GM21723 (cell line): ENCODE measurements at regions not wholly inside any gene's neighbourhood (a gene's known extent, or its start where the extent isn't known, plus 50 kb on each side); places are given as distances from the start of the nearest gene placed in this dataset.

ENCODE experiments used
- ATAC-seq: cut with Tn5 transposase; IDR thresholded peaks from one replicate; pipeline ENCODE4 v1.9.1; 2021; ENCODE audit warnings: mild to moderate bottlenecking, moderate library complexity; ENCODE audit not compliant: unreplicated experiment

DNA sequence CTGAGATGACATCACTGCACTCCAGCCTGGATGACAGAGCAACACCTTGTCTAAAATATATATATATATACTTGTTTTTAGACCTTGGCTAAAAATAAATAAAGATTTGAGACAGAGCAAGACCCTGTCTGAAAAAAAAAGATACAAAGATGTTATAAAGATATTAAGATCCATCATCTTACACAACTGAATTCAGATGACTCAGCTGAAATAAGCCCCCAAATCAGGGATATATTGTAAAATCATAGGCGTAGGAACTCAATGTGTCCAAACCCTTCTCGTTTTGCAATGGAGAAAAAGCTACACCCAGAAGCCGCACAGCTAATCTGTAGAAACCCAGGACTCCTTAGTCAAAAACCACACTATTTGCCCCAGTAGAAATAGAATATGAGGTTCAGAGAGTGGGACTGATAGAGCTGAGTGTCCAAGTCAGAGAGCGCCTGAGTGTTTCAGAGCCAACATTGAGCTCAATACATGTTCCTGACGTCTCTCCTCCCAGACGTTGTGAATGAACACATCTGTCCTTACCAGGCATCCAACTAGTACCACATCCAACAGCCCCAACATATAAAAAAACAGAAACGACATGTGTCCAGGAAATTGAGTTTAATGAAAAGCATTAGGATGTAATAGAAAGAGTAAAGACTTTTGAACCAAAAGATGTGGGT, 207.9 kb upstream of the BLID start:
- ATAC-seq, result no peak

DNA sequence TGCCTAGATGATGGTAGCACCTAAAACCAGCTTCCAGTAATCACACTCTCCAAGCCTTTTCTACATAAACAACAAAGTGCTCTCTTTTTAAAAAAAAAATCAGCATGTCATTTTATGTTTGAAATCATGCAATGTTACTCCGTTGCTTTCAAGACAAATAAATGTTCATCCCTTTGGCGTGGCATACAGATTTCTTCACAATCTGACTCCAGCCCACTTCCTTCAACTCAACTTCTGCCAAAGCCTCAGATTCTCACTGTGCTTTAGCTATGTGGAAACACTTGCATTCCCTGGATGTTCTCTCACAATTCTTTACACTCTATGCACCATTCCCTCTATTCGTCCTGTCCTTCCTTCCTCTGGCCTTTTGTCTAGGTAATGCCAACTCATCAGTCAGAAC, 206.3 kb upstream of the BLID start:
- no peak for ATAC-seq

DNA sequence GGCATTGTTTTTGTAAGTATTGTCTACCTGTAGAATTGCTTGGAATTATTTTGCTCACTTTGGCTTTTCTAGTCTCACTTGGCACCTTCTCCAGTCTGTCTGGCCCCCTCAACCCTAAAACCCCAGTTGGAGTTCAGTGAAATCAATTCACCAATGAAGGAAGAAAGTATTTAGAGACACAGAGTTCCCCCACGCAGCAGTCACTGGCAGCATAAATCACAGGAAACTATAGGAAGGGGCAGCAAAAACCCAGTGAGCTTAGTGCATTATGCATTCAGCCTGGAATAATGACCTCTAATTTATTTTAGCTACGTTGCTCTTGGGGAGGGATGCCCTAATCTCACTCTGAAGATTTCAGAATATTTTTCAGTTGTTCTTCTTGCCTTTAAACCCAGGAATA, 204.7 kb upstream of the BLID start:
- ATAC-seq, result no peak

DNA sequence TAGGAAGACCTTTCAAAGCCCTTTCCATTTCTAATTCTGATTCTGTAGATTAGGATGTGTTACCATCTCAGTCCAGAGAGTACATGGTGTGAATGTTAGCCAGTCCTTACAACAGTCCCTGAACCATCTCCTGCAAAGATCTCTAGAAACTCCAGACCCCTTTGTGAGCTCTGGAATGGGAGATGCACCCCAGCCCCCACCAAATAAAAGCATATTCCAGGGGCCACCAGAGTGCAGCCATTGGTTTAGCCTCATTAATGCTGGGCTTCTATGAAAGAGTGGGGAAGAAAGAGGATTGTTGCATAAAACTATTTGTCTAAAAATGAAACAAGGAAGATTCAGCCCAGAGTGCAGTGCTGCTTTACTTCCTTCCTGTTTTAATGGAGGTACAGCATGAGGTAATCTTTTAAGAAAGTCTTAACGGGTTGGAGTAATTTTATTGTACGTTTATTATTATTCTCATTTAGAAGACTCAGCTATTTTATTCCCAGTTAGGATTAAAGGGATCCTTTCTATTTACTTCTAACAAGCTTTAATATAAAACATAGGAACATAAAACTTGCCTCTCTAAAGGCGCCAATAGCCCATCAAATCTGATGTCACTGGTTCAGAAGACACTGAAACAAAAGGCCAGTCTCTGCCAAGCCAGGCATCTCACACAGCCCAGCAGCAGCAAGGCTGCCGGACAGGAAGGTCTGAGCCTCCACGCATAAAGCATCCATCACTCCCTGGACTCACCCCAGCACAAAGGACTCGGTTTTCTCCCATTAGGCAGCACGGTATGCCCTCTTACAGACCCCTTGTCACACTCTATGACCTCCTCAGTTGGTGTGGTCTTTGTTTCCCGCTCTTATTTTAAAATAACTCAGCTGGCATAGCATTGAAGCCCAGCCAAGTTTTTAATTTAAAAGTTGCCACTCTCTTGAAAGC, 203.9 kb upstream of the BLID start:
- ATAC-seq, result no peak

DNA sequence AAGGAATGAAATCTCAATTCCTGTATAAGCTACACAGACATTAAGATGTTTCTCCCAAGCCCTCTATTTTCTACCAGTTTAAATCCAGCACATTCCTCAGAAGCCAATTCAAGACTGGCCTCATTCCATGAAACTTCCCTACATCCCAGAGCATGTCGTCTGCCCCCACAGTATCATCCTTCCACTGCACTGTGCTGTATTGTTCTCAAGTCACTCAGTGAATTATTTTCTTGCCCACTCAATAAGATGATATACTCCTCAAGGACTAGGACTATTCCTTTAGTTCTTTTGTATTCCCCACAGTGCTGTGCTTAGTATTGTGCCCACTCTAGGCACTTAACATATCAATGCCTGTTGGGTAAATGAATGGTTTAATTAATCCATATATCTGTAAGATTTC, 203.1 kb upstream of the BLID start:
- no peak for ATAC-seq

DNA sequence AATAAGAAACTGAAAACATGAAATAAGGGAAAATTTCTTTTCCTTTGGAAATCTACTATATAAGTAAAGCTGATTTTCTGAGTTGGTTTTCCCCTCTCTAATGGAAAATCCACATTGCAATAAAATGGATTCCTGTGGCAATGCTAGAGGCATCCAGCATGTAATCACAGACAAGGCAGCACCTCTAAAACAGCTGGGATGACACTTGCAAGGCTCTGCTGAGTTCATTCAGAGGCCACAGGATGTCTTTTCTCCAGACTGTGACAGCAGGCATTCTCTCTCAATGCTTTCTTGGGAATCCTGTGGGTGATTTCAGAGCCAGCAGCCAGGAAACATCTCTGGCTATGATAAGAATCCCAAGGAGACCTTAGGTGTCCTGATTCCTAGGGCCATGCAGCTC, 201.3 kb upstream of the BLID start:
- no peak for ATAC-seq

DNA sequence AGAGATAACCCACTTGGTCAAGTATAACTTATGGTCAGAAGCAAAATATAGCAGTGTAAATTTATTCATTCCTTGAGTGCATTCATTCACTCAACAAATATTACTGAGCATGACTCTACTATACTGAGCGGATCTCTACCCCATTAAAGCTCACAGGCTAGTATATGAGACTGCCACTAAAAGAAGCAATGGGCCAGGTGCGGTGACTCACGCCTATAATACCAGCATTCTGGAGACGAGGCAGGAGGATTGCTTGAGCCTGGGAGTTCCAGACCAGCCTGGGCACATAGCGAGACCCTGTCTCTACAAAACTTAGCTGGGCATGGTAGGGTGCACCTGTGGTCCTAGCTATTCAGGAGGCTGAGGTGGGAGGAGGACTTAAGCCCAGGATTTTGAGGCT, 197.6 kb upstream of the BLID start:
- no peak for ATAC-seq

DNA sequence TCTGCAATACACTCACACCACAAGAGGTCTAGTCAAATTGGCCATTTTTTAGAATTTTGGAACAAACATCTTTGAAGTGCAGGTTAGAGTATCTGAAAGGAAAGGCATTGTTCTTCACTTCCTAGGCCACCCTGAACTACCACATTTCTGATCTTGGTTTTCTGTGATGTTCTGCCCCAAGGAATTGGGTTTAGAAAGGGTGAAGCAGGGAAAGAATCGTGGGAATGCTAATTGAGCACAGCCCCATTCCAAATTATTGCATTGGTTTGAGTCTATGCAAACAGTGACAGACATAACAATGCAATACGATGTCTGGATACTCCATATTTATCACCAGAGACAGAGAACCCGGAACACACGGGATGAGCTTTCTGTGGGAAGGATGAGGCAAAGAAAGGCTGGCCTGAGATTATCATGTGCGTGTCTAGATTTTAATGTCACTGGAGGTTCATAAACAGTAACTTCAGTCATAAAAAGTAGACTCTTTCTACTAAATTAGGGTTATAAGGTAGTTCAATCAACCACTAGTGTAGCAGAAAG, 195.3 kb upstream of the BLID start:
- ATAC-seq, result no peak

DNA sequence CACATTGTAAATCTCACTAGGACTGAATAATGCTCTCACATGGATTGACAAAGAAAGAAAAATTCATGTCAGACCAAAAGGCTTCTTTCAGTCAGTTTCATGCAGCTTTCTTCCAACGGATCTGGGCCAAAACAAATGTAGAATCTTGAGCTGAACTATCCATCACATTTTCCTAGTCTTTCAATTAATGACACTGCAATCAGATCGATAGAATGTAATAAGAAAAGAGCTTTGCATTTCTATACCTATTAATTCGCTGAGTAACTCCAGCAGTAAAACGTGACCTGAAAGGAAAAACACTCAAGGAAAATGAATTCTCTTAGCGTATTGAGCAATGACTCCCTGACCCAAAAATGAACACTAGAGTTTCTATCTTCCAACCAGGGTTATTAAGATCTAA, 194.8 kb upstream of the BLID start:
- no peak for ATAC-seq

DNA sequence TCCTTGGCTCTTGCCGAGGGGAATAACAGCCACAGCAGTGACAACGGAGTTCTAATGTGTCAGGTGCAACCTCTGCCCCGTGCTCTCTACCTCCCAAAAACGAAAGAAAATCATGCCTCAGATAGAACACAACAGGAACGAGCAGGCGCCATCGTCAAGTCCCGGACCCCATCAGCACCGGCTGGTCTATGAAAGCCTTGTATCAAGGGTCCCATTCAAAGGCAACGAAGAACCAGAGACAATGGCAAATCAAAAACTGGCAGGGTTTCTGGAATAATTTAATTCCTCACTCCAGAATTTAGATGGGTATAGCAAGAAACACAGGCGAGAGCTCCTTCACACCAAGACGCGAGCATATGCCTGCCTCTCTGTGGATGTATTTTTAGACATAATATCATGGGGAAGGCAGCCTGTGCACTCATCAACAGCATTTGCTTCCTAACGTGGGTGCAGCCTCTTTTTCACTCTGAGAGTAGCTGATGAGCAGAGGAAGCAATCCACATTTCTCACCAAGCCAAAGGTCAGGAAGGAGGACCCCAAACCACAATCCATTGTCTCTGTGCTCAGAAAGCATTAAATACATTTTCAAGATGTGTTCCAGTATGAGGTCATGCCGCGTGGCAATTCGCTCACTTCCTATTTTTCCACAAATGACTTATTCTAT, 193.4 kb upstream of the BLID start:
- ATAC-seq, result no peak

DNA sequence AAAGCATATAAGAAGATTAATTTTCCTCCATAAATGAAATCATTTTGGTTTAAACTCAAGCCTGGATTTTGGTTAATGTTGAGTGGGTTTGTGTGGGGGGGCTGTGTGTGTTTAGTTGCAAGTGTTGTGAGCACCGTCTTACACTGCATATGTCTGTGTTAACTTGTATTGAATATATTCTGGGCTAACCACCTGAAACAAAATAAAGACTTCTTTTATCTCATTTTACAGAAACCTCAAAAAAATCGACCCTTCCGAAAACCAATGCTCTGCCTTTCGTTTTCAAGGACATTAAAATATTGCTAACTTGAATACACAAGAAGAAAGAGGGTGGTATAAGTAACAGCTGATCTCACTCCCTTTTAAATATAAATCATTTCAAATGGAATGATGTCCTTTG, 192.2 kb upstream of the BLID start:
- ATAC-seq, result no peak

DNA sequence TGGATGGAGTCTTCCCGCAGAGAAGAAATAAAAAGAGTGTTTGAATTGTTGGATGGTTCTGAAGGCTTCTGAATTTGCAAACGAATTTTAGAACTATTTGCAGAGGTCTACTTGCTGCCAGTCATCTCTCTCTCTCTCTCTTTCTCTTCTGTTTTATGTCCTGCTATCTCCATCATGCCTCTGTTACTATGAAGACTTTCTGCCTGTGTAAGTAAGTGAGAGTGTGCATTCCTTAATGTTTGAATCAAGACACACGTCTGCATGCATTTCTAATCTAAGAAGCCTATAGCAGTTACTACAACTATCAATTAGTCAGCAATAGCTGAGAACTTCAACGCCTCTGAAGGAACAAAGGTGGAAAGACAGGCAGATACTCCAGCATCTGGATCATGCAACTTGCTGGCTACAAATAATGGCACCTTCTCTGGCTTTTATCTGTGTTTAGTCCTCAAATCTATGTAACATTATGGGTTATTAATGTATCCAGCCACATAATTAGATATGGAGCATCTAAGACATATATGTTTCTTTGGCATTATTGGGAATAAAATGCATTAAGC, 191.5 kb upstream of the BLID start:
- no peak for ATAC-seq

DNA sequence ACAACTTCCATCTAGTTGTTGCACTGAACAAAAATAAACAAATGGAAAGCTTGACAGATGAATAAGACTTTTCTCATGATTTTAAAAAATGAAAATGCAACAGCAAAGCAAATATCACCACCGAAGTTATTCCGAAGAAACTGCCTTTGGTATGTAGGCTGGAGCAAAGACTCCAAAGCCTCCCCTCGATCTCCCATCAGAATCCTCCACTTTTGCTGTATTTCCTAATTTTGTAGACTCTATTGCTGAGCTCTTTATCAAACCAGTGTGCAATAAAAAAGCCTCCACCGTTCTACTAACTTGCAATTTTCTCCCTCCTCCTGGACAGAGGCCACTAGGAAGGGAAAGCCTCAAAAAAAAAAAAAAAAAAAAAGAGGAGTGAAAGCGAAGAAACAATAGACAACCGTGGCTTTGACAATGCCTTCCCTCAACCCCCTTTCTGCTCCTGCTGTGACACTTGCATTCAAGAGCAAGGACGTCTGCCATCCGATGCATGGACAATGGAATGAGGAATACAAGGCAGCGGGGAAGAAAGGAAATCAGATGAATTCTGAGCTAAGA, 190.9 kb upstream of the BLID start:
- no peak for ATAC-seq

DNA sequence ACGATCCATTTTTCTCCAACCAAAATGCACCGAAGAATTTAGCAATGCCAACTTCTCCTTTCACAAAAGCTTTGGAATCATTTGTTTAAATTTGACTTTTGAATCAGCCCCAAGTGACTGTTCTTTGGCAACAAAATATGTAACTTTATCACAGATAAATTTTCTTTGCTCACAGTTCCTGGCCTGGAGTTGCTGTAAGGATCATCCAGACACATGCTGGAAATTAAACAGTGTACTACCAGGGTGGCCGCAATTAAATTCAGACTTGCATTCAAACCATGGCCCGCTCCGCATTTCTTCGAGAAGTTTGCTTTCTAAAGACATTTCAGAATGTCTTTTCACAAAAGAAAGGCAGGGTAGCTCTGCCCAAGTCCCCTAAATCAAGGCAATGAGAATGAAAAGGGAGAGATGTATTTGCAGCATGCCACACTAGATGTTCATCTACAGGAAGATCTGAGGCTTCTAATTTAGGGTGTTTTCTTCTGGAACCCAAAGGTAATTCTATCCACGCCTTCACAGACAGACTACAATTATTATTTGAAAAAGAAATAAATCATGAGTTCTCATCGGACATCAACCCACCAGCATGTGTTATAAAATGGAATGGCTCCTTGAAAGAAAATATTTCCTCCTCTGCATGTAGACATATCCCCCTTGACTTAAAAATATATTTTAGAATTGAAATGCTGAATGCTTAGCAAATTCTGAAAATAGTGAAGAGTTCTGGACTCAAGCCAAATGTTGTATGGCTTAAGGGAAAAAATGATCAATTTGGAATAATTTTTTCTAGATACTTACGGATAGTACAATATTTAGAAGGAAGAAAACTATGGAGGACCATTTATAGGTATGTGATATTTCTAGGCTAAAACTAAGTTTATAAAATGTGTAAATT, 189.7 kb upstream of the BLID start:
- no peak for ATAC-seq

DNA sequence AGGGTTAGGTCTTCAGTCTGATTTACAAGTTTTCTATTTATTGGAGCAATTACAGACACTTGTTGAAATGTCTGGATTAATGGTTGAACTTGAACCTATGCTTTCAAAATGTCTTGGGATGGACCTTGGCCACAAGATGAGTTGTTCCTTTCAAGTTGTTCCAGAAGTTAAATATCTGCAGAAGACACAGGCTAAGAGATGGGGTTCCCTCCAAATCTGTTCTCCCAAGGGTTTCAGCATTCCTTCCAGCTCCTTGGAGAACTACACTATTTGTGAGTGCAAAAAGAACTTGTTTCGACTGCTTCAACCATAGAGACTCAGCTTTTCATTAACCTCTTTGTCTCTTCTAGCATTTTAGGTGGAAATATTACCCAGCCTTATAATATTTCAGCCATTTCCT, 189.0 kb upstream of the BLID start:
- no peak for ATAC-seq

DNA sequence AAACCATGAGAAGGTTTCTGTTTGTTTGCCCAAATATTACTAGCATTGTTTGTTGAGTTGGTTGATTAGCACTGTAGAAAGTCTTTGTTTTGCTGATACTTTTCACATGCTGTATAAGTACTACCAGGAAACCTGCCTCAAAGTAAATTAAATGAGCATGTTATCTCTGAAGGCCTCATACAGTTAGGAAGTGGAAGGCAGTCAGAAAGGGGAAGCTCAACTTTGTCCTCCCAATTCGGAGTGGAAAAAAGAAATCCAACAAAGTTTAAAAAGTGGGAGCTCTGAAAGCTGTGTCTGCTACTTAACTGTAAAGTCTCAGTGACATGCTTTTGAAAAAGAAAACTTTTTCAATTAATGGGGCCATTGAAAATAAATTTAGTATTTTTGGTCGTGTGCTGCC, 188.3 kb upstream of the BLID start:
- no peak for ATAC-seq

DNA sequence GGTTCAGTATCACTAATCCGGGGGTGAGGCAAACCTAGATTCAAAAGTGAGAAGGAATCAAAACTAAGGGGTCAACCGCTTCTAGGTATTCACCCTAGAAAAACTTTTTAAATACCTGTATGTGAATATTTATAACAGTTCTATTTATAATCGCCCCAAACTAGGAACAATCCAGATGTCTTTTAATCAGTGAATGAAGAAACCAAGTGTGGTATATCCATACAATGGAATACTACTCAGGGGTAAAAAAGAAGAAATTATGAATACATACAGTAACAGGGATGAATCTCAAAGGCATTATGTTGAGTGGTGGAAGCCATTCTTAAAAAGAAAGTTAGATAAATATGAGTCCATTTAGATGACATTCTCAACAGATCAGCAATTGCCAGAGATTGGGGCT, 178.0 kb upstream of the BLID start:
- ATAC-seq, result no peak

DNA sequence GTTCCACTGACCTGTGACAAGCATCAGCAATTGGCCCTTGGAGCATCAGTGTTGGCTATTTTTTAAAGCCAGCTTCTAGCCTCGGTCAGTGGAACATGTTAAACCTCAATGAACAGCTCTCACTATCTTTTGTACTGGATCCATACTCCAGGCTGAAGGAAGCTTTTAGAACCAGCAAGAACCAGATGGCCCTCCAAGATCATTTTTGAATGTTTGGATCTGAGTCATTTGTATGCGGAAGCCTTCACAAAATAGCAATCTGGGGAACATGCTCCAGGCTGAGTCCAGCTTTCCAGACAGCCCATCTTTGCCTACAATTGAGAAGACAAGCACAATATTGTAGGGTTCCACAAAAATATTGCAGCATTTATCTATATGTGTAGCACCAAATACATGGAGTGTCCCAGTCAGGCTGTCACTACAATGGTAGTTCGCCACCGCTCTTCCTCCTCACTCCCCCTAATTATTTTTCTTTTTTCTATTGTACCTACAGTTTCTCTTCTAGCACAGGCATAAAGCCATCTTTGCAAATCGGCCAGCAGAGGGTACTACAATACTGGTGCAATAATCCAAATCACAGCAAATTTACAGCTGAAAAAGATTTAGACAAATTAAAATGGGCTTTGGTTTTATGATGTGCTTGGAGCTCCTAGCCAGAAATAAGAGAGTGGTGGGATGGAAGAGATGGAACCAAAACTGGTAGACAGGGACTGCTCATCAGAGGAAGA, 177.4 kb upstream of the BLID start:
- no peak for ATAC-seq

DNA sequence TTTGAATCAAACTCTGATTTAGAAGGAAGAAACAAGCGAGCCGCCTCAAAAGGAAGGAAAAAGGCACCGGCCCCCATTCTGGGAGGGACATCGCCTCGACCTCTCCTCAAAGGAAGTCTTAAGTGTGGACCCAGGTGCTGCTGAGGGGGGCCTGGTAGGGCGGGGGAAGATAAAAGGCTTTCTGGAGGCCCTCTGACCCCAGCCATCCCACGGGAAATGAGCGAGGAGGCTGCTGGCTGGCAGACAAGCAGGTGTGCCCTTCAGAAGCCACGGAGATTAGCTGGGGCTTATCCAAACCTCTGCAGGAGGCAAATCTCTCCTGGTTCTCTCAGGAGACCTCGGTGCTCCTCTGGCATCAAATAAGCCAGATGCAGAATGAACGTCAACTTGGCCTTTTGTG, 171.4 kb upstream of the BLID start:
- no peak for ATAC-seq
